ENCODE measurements at regions not wholly inside any gene's neighbourhood (a gene's known extent, or its start where the extent isn't known, plus 50 kb on each side); places are given as distances from the start of the nearest gene placed in this dataset.
A peak's percentile ranks its signal among the peaks of the same experiment; 100 is the strongest.

DNA sequence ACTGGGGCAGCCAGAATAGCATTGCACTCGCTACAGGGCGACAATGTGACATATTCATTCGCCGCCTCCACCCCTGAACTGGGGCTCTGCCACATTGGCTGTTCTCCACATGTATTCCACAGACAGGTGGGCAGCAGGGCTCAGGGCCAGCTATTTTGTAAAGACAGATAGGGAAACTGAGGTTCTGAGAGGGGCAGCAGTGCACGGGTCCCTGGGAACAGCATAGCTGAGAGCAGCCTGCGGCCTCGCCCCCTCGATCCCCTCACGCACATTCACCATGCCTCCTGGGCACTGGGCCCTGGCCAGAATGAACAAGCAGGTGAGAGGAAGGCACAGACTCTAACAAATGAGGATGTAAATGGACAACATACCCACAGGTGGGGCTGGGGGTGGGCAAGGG is 75.0 kb upstream of the SPATA12 start:
- Histone ChIP-seq H3K27ac (peak overlapping the region in 1 of 5 donors; percentile 0), H3K36me3 (no peaks in the 10 kb centered on the region), H3K9me3 (no peaks in the 10 kb centered on the region), H3K27me3 (no peaks in the 10 kb centered on the region), H3K4me1 (peaks cover 23 to 46% (median 43%) of the 10 kb centered on the region in 4 donors), H3K4me3 (no peak overlapping the region)
- 92 to 100% (median 94%) methylated on average over 4 to 9 of the region's 9 CpGs for WGBS, 5 donors
- intact Hi-C loops (cut with DNase I; ENCODE audit: low total_unique reads), result loop anchor here (5.0 to 10.0 kb wide), 3 partner anchors 61 to 283 kb away; partner anchors contain the start of gene ARHGEF3
- TF ChIP-seq POLR2A (IDR thresholded peaks at IDR 0.05), result no peak
- no peak for TF ChIP-seq EP300 (IDR thresholded peaks at IDR 0.05)
- TF ChIP-seq, protein P1, sequence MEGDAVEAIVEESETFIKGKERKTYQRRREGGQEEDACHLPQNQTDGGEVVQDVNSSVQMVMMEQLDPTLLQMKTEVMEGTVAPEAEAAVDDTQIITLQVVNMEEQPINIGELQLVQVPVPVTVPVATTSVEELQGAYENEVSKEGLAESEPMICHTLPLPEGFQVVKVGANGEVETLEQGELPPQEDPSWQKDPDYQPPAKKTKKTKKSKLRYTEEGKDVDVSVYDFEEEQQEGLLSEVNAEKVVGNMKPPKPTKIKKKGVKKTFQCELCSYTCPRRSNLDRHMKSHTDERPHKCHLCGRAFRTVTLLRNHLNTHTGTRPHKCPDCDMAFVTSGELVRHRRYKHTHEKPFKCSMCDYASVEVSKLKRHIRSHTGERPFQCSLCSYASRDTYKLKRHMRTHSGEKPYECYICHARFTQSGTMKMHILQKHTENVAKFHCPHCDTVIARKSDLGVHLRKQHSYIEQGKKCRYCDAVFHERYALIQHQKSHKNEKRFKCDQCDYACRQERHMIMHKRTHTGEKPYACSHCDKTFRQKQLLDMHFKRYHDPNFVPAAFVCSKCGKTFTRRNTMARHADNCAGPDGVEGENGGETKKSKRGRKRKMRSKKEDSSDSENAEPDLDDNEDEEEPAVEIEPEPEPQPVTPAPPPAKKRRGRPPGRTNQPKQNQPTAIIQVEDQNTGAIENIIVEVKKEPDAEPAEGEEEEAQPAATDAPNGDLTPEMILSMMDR (IDR thresholded peaks at IDR 0.05), result no peak
- TF ChIP-seq POLR2AphosphoS5 (IDR thresholded peaks at IDR 0.05), result no peak
- no peak for DNase-seq

DNA sequence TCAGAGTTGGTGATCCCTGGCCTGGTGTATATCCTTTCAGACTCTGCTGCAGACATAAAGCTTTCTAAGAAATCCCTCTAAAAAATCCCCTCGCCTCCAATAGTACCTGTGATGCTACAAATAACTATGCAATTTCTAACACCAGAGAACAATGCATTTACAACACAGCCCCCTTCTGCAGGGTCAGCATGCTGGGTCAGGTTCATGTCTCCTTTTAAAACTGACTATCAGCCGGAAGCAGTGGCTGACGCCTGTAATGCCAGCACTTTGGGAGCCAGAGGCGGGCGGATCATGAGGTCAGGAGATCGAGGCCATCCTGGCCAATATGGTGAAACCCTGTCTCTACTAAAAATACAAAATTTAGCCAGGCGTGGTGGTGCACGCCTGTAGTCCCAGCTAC is 77.0 kb upstream of the SPATA12 start:
- no peaks in the 10 kb centered on the region for H3K27me3 ChIP-seq
- intact Hi-C loops (cut with DNase I; ENCODE audit: low total_unique reads), result loop anchor here (10.0 kb wide), 1 partner anchor 59 kb away; no protein-coding TSS in a partner anchor
- H3K27ac ChIP-seq, result no peak overlapping the region
- WGBS, 5 donors, result 89 to 95% (median 94%) methylated on average over 8 of the region's 8 CpGs
- no peak overlapping the region for H3K4me3 ChIP-seq
- no peak for DNase-seq
- no peaks in the 10 kb centered on the region for H3K9me3 ChIP-seq
- peaks cover 8 to 26% (median 23%) of the 10 kb centered on the region in 4 donors for H3K4me1 ChIP-seq
- no peaks in the 10 kb centered on the region for H3K36me3 ChIP-seq
- TF ChIP-seq, protein P1 (IDR thresholded peaks at IDR 0.05), result no peak
- TF ChIP-seq EP300 (IDR thresholded peaks at IDR 0.05) (no peak), POLR2A (IDR thresholded peaks at IDR 0.05) (no peak), POLR2AphosphoS5 (IDR thresholded peaks at IDR 0.05) (no peak)

DNA sequence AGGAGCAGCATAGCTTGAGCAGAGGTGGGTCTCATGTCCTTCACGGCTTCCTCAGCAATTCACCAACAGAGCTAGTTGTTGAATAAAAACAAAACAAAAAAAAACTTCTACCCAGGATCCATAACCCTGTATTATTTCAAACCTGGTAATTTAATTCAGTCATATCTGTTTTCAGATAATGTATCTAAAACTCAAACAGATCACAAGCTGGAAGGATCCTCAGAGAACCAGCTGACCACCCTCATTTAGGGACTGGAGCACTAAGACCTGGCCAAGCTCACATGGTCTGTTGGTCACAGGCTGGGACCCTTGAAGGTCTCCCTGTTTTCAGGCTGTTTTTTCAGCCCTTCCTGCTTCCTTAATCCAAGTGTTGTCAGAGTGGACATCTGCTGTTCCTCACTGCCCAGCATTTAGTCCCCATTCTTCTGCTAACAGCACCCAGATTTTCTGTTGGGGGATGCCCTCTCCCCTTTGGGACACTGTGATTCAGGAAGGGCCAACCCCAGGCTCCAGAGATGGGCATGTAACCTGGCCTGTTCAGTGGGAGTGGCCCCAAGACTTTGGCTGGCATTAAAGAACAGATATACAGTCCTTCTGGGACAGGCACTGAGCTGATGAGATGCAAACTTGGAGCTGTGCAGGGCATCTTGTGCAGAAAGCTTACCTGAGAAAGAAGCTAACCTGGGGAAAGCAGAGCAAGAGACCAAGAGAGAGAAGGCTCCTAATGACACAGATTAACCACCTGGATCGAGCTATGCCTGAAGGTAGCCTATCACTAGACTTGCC is 78.8 kb upstream of the SPATA12 start:
- Histone ChIP-seq H3K4me3 (no peak overlapping the region), H3K4me1 (peaks cover 8 to 26% (median 22%) of the 10 kb centered on the region in 4 donors), H3K27ac (peak overlapping the region in 2 of 5 donors; percentile 33 to 34), H3K9me3 (no peaks in the 10 kb centered on the region), H3K36me3 (no peaks in the 10 kb centered on the region), H3K27me3 (no peaks in the 10 kb centered on the region)
- intact Hi-C loops (cut with DNase I; ENCODE audit: low total_unique reads), result loop anchor here (10.0 kb wide), 1 partner anchor 57 kb away; no protein-coding TSS in a partner anchor
- no peak for TF ChIP-seq EP300 (IDR thresholded peaks at IDR 0.05)
- TF ChIP-seq, protein P1 (IDR thresholded peaks at IDR 0.05), result no peak
- TF ChIP-seq POLR2A (IDR thresholded peaks at IDR 0.05), result no peak
- TF ChIP-seq POLR2AphosphoS5 (IDR thresholded peaks at IDR 0.05), result no peak
- WGBS, 5 donors, result 51 to 95% (median 81%) methylated on average over 2 of the region's 2 CpGs
- no peak for DNase-seq

DNA sequence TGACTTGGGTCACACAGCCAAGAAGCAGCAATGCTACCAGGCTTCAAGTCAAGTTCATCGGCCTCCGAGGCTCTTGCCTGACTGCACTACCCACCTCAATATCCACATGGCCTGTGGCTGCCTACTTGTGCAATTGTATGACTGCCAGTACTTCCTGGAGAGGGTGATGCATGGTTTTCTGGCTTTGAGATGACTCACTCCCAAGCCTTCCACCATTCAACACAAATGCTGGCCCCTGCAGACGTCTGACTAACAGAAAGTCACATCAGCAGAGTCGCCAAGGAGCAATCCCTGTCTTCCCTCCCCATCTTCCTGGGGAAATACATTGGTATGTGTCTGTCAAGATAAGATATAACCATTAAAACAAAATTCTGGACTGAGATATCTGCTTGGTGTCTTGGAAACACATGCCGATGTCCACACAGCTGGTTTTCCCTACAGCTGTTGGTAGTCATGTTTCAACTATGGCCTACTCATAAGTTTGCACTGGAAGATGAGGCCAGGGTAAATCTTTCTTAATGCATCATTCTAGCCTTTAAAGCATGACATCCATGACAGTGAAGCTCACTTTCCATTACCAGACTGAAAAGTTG is 79.6 kb upstream of the SPATA12 start:
- H3K4me1 ChIP-seq, result peaks cover 8 to 21% (median 18%) of the 10 kb centered on the region in 4 donors
- peak; percentile 40 to 50 for DNase-seq
- peak in 1 of 3 donors; percentile 71 for TF ChIP-seq POLR2AphosphoS5 (IDR thresholded peaks at IDR 0.05)
- TF ChIP-seq, protein P1 (IDR thresholded peaks at IDR 0.05), result no peak
- H3K27ac ChIP-seq, result peak overlapping the region in 2 of 5 donors; percentile 33 to 34
- 62 to 76% (median 68%) methylated on average over 5 of the region's 5 CpGs for WGBS, 5 donors
- no peak overlapping the region for H3K4me3 ChIP-seq
- no peaks in the 10 kb centered on the region for H3K27me3 ChIP-seq
- intact Hi-C loops (cut with DNase I; ENCODE audit: low total_unique reads), result loop anchor here (10.0 kb wide), 1 partner anchor 56 kb away; no protein-coding TSS in a partner anchor
- no peaks in the 10 kb centered on the region for H3K36me3 ChIP-seq
- no peaks in the 10 kb centered on the region for H3K9me3 ChIP-seq

Measured in stomach (tissue), 8 donors.